Breast epithelium (tissue), 4 donors: ENCODE measurements at regions not wholly inside any gene's neighbourhood (a gene's known extent, or its start where the extent isn't known, plus 50 kb on each side); places are given as distances from the start of the nearest gene placed in this dataset.

Experiments used
- DNase-seq, 2 donors: peaks; one replicate each; pipeline ENCODE4 v3.0.0-alpha.2; 2019; ENCODE audit warnings: low spot score in 2 of 2
- H3K27ac ChIP-seq, 2 donors: fragments of 200-600 bp; sonication (generic) in 1 of 2; one replicate each; pipeline ENCODE4 v1.5.1; 2016 to 2019; ENCODE audit warnings: mild to moderate bottlenecking in 1 of 2
- H3K27me3 ChIP-seq, 2 donors: fragments of 200-600 bp; sonication (generic) in 1 of 2; one replicate each; pipeline versions ENCODE4 v1.5.1 to v1.6.0; 2017 to 2019; ENCODE audit warnings: control low read depth in 1 of 2, mild to moderate bottlenecking in 1 of 2
- H3K36me3 ChIP-seq: fragments of 200-600 bp; one replicate; pipeline ENCODE4 v1.5.1; 2019
- H3K4me1 ChIP-seq, 2 donors: fragments of 200-600 bp; sonication (generic); one replicate each; pipeline ENCODE4 v1.5.1; 2016 to 2019; ENCODE audit warnings: control low read depth in 1 of 2
- H3K4me3 ChIP-seq, 3 donors: fragments of 200-600 bp; sonication (generic); 1 replicate in 2 of 3; 2 replicates in 1 of 3; pipeline ENCODE4 v1.5.1; 2016 to 2019; ENCODE audit warnings: mild to moderate bottlenecking in 3 of 3, moderate library complexity in 2 of 3
- H3K9me3 ChIP-seq, 2 donors: fragments of 200-600 bp; sonication (generic) in 1 of 2; one replicate each; pipeline ENCODE4 v1.5.1; 2016 to 2019; ENCODE audit warnings: control low read depth in 1 of 2
- POLR2A ChIP-seq: fragments of 450-650 bp; IDR thresholded peaks from one replicate; pipeline ENCODE4 v1.6.1; 2016; ENCODE audit warnings: antibody characterized with exemption, mild to moderate bottlenecking, moderate library complexity
- POLR2AphosphoS5 ChIP-seq, 3 donors: sonication (generic); formaldehyde crosslinking; IDR thresholded peaks; one replicate each; pipeline ENCODE4 v1.6.1; 2017; ENCODE audit warnings: antibody characterized with exemption in 3 of 3
- intact Hi-C: fragments of 100-400 bp; cut with DNase I; formaldehyde crosslinking; loops from one replicate; pipeline ENCODE4 v1.15.1; 2023; ENCODE audit warnings: low total_unique reads
- TF ChIP-seq, protein P1 (sequence below), 3 donors: fragments of 450-650 bp; IDR thresholded peaks; one replicate each; pipeline ENCODE4 v1.5.1; 2016 to 2017; ENCODE audit warnings: antibody characterized with exemption in 3 of 3, mild to moderate bottlenecking in 3 of 3, moderate library complexity in 3 of 3

DNA sequence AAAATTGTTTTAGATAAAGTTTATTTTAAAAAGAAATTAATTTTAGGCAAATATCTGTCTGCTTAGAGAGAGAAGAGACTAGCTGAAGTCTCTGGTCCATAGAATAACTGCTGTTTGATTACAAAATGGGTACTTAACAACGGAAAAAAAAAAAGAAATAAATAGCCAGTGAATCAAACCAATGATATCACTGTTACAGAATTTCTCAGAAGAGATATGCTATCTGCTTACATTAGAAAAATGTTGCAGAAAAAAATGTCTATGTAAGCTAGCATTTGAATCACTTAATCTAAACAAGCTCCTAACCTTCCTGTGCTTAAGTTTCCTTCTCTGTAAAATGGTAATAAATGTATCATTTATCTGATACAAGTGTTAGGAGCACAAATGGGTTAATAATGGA lies 189.9 kb downstream of the IL15 start:
- no peak for DNase-seq
- intact Hi-C loops: no loop called here
- H3K27ac ChIP-seq: no peak overlapping the region
- no peaks in the 10 kb centered on the region for H3K9me3 ChIP-seq
- H3K36me3 ChIP-seq: no peaks in the 10 kb centered on the region
- no peaks in the 10 kb centered on the region for H3K27me3 ChIP-seq
- no peaks in the 10 kb centered on the region for H3K4me1 ChIP-seq
- TF ChIP-seq POLR2AphosphoS5 (IDR thresholded peaks at IDR 0.05) (no peak), POLR2A (no peak)
- TF ChIP-seq, protein P1, sequence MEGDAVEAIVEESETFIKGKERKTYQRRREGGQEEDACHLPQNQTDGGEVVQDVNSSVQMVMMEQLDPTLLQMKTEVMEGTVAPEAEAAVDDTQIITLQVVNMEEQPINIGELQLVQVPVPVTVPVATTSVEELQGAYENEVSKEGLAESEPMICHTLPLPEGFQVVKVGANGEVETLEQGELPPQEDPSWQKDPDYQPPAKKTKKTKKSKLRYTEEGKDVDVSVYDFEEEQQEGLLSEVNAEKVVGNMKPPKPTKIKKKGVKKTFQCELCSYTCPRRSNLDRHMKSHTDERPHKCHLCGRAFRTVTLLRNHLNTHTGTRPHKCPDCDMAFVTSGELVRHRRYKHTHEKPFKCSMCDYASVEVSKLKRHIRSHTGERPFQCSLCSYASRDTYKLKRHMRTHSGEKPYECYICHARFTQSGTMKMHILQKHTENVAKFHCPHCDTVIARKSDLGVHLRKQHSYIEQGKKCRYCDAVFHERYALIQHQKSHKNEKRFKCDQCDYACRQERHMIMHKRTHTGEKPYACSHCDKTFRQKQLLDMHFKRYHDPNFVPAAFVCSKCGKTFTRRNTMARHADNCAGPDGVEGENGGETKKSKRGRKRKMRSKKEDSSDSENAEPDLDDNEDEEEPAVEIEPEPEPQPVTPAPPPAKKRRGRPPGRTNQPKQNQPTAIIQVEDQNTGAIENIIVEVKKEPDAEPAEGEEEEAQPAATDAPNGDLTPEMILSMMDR (IDR thresholded peaks at IDR 0.05): no peak
- no peak overlapping the region for H3K4me3 ChIP-seq

DNA sequence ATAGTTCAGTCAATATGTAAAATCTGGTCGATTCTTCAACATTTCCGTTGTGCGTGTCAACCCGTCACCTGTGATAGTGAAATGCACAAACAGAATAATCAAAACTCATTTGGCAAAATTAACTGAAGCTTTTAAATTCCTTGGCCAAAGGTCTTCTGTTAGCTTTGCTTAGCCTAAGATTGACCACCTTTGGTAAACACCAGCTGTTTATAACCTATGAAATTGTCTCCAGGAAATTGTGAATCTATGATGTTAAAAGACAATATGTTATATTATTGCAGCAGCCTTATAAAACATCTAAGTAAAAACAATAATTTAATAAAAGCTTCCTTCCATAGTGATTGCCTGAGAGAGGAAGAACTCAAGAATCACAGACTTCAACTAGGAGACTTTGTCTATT lies 196.8 kb downstream of the IL15 start:
- TF ChIP-seq, protein P1 (IDR thresholded peaks at IDR 0.05): no peak
- H3K4me3 ChIP-seq: no peak overlapping the region
- H3K9me3 ChIP-seq: no peaks in the 10 kb centered on the region
- no peak overlapping the region for H3K27ac ChIP-seq
- intact Hi-C loops: no loop called here
- no peaks in the 10 kb centered on the region for H3K4me1 ChIP-seq
- no peak for DNase-seq
- no peaks in the 10 kb centered on the region for H3K36me3 ChIP-seq
- no peaks in the 10 kb centered on the region for H3K27me3 ChIP-seq

DNA sequence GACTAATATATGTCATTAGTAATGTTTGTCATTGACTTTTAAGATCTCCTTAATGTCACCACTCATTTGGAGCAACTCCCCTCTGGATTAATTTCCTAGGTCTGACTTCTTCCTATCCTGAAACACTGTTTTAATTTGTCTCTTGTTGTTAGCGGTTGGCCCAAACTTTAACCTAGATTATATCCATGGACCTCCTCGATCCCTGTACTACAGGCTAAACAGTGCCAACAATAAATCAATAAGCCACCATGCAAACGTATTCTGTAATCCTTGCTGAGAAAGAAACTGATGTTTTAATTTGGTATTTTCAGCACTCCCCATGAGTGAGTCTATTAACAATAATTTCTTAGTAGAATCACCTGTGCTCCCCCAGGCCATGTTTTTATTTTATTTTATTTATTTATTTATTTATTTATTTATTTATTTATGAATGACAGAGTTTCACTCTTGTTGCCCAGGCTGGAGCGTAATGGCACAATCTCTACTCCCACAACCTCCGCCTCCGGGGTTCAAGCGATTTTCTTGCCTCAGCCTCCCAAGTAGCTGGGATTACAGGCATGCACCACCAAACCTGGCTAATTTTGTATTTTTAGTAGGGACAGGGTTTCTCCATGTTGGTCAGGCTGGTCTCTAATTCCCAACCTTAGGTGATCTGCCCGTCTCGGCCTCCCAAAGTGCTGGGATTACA lies 204.1 kb downstream of the IL15 start:
- no peaks in the 10 kb centered on the region for H3K4me1 ChIP-seq
- no peaks in the 10 kb centered on the region for H3K9me3 ChIP-seq
- TF ChIP-seq, protein P1 (IDR thresholded peaks at IDR 0.05): no peak
- TF ChIP-seq POLR2A (no peak), POLR2AphosphoS5 (IDR thresholded peaks at IDR 0.05) (no peak)
- H3K27ac ChIP-seq: no peak overlapping the region
- no peaks in the 10 kb centered on the region for H3K27me3 ChIP-seq
- intact Hi-C loops: no loop called here
- no peak for DNase-seq
- no peak overlapping the region for H3K4me3 ChIP-seq
- no peaks in the 10 kb centered on the region for H3K36me3 ChIP-seq

DNA sequence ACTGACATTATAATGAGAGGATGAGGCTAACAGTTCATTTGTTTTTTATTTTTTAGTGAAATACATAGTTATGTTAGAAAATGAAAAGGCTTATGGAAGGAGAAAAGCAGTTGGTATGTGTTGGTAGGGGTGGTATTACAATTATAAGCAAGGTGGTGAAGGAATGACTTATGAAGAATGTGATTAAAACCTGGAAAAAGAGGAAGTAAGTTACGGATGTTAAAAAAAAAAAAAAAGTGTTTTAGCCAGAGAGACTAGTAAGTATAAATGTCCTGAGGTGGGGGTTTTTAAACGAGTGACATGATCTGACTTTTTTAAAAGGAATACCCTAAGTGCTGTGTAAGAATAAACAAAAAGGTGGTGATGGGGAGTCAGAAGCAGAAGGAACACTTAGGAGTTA lies 206.8 kb downstream of the IL15 start:
- H3K27me3 ChIP-seq: no peaks in the 10 kb centered on the region
- no peaks in the 10 kb centered on the region for H3K36me3 ChIP-seq
- TF ChIP-seq POLR2AphosphoS5 (IDR thresholded peaks at IDR 0.05): no peak
- no peak for TF ChIP-seq POLR2A
- intact Hi-C loops: no loop called here
- no peak overlapping the region for H3K4me3 ChIP-seq
- no peaks in the 10 kb centered on the region for H3K9me3 ChIP-seq
- no peak for DNase-seq
- H3K27ac ChIP-seq: no peak overlapping the region
- H3K4me1 ChIP-seq: no peaks in the 10 kb centered on the region

DNA sequence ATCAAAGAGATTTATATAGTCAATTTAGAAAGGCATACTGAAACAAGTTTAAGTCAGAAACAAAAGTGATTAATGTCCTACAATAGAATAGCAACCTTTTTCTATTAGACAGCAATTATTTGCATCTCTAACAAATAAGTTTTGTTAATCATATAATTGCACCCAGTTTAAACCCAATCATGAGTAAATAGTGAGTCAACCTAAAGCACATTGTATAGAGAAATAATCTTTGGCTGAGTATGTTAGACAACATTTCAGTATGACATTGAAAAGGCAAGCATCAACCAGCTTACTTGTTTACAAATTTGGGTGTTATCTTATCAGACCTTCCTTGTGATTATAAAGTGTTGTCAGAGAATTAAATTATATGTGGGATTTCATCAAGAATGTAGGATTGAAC lies 209.5 kb downstream of the IL15 start:
- H3K4me1 ChIP-seq: no peaks in the 10 kb centered on the region
- no peaks in the 10 kb centered on the region for H3K9me3 ChIP-seq
- H3K27me3 ChIP-seq: no peaks in the 10 kb centered on the region
- TF ChIP-seq POLR2A (no peak), POLR2AphosphoS5 (IDR thresholded peaks at IDR 0.05) (no peak)
- TF ChIP-seq, protein P1 (IDR thresholded peaks at IDR 0.05): no peak
- no peak overlapping the region for H3K27ac ChIP-seq
- intact Hi-C loops: no loop called here
- no peak overlapping the region for H3K4me3 ChIP-seq
- DNase-seq: no peak
- H3K36me3 ChIP-seq: no peaks in the 10 kb centered on the region

DNA sequence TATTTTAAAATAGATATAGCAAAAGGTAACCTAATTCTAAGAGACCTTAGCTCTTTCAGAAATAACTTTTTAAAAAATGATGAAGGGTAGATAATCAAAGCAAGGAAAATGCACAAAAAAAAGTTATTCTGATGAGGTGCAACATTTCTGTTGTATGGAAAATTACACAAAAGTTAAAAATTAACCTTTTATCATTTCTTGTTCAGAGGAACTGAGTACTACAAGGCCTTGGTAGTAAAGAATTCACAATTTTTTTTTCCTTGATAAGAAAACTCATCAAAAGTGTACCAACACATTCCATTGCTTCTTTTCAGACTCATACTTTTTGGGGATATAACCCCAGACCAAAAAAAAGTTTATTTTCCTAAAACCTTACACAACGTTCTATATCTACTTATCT lies 213.0 kb downstream of the IL15 start:
- intact Hi-C loops: no loop called here
- Histone ChIP-seq H3K9me3 (no peaks in the 10 kb centered on the region), H3K27me3 (no peaks in the 10 kb centered on the region), H3K36me3 (no peaks in the 10 kb centered on the region), H3K4me1 (no peaks in the 10 kb centered on the region), H3K4me3 (no peak overlapping the region), H3K27ac (no peak overlapping the region)
- TF ChIP-seq, protein P1 (IDR thresholded peaks at IDR 0.05): no peak
- TF ChIP-seq POLR2AphosphoS5 (IDR thresholded peaks at IDR 0.05) (no peak), POLR2A (no peak)
- no peak for DNase-seq
